T1000 (cell line): ENCODE measurements at regions not wholly inside any gene's neighbourhood (a gene's known extent, or its start where the extent isn't known, plus 50 kb on each side); places are given as distances from the start of the nearest gene placed in this dataset.
"Not testable (repeated sequence)": the region's sequence is repeated elsewhere in the genome, so short reads cannot be mapped to it uniquely, and the experiment has no call there.

ENCODE experiments used
- DNase-seq: peaks from one replicate; lab custom pipeline; 2025; ENCODE audit warnings: mixed read lengths; lab: John Stamatoyannopoulos, UW

DNA sequence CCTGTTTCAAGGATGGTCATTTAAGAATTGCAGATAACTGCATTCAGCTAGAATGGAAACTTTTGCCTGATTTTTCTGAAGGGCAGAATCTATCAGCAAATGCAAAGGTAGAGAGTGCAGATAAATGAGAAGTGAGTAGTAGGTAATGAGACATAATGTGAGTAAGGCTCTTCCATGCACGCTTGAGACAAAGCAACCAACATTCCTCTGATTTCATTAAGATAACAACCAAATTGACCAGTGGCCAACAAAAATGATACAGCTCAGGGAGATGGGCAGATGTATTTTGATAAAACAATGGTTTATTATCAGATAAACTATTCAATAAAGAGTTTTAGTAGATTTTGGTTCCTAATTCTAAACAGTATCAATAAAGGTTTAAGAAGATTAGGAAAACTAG lies 404.4 kb upstream of the PBX1 start:
- DNase-seq = no peak

DNA sequence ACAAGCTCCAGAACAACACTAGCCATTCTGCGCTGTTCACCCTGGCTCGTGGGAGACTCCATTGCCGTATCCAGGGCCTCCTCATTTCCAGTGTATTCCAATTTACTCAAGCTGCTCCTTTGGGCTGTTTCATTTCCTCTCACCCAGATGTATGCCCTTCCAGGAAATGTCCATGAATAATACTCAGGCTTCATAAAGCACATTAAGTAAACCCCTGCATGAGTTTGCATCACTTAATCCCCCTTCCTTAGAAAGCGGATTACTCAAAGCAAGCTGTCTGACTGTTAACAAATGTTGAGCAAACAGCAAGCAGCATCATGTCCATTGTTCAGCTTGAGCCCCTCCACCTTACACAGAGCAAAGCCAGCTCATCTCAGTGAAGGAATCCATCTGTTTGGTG lies 403.6 kb upstream of the PBX1 start:
- DNase-seq = no peak

DNA sequence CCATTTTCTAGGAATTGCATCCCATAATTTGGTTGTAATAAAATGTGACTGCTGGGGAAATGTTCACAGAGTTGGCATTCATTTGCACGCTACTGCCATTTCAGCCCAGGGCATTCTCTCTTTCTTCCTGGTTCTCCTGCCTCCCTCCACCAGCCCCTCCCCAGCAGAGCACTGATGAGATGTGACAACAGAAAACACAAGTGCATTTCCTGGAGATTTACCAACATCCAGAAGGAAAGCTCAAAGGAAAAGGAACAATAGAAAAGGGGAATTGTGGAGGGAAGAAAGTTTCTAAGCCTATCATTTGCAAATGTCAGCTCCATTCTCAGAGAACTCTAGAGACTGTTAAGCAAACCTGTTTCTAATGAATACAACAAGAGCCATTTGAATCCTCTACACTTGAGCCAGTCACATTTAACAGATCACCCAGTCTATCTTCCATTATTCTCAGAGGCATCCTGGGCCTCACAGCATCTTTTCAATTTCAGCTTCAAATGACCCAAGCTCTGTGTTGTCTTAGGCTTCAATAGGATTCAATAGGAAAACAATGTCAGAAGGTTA lies 395.6 kb upstream of the PBX1 start:
- no peak for DNase-seq

DNA sequence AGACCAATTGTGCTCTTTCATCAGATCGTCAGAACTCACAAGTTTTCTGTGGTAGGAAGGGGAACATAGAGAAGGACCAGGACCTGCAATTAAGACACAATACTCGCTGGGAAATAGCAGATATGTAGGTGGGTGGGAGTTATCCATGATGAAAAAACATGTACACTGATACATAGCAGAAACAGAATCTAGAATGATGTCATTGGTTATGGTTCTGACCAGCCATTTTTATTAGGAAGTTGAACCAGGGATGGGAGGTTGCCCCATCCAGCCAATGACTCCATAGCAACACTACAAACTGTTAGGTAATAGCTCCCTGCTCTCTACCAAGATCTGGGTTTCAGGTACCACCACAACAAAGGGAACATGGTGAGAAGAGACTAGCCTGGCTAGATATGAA lies 393.5 kb upstream of the PBX1 start:
- no peak for DNase-seq

DNA sequence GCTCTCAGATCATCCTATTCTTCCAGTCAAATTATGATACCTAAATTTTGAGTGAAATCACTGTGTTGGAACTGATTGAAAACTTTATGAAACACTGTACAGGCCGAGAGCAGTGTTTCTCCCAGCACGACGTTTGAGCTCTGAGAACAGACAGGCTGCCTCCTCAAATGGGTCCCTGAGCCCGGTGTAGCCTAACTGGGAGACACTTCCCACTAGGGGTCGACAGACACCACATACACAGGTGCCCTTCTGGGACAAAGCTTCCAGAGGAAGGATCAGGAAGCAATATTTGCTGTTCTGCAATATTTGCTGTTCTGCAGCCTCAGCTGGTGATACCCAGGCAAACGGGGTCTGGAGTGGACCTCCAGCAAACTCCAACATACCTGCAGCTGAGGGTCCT lies 392.5 kb upstream of the PBX1 start:
- not testable (repeated sequence) for DNase-seq

DNA sequence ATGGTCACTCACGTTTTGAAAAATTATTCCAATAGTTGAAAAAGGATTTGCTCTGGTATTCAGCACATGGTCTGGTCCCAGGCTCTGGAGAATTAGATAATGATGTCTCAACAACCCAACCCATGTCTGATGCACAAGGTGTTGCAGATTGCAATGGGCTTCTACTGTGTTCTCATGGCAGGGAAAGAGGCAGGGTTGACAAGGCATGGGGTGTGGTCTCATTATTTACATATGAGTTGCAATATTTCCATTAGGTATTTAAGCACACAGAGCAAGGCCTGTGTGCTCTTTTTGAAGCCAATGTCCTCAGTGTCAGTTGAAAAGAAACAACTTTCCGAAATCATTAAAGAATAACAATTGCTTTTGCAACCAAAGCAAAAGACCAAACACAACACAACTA lies 381.9 kb upstream of the PBX1 start:
- DNase-seq = no peak

DNA sequence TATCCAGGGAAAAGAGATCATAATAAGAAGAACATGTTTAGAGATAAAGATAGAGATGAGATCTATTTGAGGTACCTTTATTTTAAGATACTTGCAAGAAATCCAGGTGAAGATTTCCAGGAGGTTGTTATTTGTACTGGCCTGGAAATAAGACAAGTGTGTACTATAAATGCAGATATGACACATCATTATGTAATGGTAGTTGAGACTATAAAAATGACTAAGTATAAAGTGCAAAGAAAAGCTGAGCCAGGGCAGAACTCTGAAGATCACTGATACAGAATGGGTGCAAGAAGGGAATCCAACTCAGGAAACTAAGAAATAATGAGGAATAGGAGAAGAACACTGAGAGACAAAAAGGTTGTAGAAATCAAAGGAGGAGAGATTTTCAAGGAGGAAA lies 378.2 kb upstream of the PBX1 start:
- DNase-seq = no peak

DNA sequence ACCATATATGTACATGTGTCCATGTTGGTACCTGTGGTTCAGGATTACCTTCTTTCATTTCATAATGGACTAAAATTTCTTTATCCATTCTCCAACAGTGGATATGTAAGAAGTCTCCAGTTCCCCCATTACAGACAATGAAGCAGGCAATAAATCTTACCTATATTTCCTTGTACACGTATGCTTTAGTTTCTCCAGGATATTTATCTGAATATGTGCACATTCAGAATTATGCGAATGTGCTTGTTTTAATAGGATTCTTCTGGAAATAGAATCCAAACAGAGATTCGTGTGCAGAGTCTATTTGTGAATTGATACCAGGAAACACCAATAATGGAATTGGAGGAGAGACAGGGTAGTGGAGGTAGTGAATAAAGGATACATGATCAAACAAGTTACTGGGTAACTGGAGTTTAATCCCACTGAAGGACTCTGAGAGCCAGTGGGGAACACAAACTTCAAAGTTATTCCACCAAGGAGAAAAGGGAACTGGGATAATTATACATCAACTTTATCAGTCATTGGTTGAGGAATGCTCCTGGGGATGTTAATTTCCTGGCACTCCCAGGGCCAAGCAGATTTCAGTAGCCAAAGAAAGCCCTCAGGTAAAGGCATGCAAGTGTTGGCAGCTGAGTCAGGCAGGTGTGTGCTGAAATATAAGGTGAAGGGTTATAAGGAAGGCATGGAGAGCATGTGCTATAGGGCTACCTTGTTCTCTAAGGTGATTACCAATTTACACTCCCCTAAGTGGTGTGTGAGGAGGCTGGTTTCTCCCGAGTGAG lies 374.9 kb upstream of the PBX1 start:
- no peak for DNase-seq

DNA sequence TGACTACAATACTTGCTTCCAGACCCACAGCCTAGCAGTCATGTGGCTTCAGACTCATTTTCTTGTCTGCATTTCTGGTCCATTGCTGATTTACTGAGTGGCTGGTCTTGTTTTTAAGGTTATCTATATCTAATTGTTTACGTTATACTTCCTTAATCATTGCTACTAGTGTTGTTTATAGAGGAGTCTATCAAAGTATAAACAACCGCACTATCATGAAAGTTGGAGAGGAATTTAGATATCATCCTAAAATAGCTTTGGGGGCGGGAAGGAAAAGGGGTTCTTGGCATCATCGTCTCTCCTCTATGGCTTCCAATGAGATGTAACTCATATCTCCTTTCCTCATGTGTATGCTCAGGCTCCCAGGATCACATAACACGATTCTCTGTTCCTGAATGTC lies 372.1 kb upstream of the PBX1 start:
- DNase-seq = no peak

DNA sequence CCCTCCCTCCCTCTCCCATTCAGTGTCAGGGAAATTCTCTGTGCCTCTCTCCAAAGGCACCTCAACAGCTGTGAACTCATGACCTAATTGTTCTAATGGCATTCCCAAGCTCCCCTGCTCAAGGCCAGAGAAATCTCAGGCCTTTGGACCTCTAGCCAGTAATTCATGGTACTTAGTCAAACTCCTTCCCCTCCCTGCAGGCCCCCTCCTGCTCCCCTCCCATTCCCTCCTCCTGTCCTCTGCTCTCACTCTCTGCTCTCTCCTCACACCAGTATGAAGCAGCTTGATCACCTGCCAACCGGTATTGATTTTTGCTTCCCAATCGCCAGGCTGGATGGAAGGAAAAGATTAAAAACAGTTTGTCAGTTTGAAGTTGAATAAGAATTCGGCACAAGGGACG lies 370.5 kb upstream of the PBX1 start:
- no peak for DNase-seq

DNA sequence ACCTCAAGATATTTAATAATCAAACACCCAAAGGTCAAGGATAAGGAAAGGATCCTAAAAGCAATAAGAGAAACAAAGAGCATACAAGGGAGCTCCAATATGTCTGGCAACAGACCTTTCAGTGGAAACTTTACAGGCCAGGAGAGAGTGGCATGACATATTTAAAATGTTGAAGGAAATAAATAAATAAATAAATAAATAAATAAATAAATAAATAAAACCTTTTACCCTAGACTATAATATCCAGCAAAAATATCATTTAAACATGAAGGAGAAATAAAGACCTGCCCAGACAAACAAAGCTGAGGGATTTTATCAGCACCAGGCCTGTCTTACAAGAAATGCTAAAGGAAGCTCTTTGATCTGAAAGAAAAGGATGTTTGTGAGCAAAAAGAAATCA lies 367.8 kb upstream of the PBX1 start:
- DNase-seq = no peak

DNA sequence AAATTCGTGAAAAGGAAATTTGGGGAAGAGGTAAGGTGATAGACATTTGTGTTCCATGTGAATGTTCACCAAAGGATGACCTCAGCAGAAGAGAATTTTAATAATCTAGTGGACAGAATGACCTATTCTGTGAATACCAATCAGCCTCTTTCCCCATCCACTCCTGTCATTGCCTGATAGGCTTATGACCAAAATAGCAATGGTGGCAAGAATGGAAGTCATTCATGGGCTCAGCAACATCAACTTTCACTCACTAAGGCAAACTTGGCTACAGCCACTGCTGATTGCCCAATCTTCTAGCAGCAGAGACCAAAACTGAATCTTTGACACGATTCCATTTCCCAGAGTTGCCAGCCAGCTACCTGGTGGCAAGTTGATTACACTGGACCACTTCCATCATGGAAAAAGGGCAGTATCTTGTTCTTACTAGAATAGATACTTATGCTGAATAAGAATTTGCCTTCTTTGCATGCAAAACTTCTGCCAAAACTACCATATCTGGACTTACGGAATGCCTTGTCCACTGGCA lies 348.7 kb upstream of the PBX1 start:
- DNase-seq = no peak

DNA sequence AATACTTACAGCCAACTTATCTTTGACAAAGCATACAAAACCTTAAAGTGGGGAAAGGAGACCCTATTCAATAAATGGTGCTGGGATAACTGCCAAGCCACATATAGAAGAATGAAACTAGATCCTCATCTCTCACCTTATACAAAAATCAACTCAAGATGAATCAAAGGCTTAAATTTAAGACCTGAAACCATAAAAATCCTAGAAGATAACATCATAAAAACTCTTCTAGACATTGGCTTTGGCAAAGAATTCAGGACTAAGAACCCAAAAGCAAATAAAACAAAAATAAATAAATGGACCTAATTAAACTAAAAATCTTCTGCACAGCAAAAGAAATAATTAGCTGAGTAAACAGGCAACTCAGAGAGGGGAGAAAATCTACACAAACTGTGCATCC lies 335.6 kb upstream of the PBX1 start:
- DNase-seq = no peak

DNA sequence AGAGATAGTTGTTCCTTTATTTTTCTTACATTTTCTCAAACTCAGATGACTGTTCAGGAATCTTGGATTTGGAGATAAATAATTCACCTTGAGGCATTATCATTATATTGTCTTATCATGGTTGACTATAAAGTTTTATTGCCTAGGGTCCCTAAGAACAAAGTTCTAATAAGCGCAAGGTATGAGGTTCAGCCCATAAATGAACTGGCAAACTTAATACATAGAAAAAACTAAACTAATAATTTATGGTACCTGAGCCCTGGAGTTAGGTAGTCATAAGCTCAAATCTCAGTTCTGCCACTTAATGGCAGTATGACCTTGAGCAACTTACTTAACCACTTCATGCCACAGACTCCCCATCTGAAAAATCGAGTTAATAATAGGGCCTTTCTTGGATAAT lies 334.0 kb upstream of the PBX1 start:
- DNase-seq = no peak

DNA sequence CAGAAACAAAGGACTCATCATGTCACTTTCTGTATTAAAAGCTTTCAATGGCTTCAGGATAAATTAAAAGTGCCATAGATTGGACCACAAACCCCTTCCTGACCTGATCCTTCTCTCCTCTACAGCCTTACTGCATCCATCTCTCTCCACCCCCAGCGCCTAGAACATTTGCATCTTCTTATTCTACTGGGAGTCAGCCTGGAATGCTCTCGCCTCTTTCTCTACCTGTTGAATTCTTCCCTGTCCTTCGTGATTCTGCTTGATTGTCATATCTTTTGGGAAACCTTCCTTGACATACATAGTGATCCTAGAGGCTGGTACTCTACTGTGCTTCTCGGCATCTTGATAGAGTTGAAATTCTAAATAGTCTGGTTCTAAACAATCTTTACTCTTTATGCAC lies 332.0 kb upstream of the PBX1 start:
- no peak for DNase-seq

DNA sequence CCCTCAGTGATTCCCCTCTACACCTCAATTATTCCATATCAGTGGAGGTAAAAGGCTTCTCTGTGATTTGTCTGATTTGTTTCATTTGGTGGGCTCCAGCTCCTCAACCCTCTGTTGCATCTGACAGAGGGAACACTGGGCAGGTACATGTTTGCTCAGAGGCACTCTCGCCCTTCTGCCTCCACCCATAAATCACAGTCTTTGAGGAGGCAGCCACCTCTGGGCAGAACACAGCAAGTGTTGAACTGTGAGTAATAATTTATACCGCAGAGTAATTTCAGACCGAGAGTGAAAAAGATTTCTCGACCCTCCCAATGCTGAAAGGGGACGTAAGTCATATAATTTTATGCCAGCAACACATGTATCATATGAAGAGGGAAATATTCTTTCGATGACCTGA lies 330.1 kb upstream of the PBX1 start:
- DNase-seq = no peak

DNA sequence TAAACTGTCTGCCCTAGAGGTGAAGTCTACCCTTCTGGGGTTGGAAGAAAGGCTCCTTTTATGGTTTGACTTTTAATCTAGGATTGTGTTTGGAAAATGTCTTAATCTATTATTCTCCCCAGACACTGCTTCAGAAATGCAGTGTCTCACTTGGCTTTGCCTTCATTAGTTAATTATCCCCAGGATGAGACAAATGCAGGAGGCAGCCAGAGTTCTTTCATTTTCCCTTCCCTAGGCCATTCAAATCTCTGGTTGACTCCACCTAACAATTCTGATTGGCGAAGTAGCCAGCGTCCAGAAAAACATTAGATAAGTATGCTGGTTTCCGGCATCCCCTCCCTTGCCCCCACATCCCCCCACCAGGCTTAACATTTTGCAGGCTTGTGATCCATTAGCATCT lies 325.8 kb upstream of the PBX1 start:
- no peak for DNase-seq

DNA sequence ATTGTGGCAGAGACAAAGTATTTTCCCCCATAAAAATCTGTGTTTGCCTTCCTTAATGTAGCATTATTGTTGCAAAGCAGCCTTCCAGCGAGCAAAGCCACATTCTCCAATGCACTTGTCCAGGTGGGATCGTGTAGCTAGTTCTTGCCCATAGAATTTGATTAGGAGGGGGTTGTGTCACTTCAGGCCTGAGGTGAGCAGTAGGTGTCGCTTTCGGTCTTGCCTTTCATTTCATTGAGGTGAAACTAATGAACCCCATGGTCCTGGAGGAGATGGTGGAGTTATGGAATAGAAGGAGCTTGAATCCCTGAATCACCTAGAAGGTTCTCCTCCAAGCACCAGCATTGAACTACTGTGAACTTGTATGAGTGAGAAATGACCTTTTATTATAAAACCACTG lies 318.9 kb upstream of the PBX1 start:
- DNase-seq = no peak

DNA sequence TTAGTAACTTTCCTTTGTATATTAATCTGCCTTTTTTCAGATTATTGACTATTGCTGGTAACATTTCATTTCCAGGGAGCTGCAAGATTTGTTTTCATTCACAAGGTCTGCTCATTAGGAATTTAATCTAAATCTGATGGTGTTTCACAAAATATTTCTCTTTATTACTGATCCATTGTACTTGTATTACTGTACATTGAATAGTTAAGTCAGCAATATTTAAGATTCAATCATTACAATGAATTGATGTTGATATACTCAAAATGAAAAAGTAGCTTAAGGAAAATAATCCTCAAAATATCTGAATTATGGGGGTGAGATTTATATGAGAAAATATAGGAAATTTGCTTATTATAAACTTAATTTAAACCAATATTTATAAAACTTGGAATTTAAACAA lies 308.6 kb upstream of the PBX1 start:
- no peak for DNase-seq

DNA sequence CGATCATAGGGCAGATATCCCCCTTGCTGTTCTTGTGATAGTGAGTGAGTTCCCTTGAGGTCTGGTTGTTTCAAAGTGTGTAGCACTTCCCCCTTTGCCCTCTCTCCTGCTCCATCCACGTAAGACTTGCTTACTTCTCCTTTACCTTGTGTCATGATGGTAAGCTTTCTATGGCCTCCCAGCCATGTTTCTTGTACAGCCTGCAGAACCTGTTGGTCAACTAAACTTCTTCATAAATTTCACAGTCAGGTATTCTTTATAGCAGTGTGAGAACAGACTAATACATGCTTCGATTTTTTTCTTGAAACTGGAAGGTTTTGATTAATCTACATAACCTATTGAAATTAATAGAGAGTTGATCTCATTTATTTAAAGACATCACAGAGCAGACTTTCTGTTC lies 302.5 kb upstream of the PBX1 start:
- DNase-seq = no peak

DNA sequence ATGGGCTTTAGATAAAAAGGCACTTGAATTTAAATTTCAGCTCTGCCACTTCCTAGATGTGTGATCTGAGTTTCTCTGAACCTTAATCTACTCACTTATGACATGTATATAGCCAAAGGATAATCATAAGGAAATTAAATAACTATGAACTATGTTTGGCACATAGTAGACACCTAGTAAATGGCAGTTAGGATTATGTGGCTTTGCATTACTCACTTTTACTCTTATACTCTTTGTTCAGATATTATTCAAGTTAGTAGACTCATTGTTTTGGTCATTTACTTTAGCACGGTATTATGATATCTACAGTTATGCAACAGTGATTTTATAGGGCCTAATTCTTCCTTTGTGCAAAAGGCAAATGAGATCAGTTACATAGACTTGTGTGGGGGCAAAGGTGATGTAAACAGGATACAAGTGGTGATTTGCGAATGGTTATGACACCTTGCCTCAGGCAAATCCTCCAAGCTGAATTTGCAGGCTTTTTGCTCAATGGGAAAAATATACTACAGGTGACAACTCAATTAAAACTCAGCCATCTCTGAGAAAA lies 297.2 kb upstream of the PBX1 start:
- no peak for DNase-seq

DNA sequence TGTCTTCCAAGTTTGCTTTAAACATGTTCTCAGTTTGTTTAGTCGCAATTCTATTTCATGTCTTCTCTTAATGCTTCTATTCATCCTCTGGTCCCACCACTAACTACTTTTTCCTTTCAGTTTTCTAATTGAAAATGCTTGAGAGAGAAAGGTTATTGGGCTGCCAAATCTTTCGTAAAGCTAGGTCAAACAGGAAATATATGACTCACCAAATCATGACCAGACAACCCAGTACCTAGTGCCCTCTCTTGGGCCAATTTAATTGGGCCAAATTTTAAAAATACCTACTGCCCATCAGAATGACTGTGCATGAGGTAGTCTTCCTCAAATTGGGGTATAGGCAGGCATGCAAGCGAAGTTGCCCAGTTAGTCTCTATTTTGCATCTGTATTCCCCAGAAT lies 295.4 kb upstream of the PBX1 start:
- DNase-seq = no peak

DNA sequence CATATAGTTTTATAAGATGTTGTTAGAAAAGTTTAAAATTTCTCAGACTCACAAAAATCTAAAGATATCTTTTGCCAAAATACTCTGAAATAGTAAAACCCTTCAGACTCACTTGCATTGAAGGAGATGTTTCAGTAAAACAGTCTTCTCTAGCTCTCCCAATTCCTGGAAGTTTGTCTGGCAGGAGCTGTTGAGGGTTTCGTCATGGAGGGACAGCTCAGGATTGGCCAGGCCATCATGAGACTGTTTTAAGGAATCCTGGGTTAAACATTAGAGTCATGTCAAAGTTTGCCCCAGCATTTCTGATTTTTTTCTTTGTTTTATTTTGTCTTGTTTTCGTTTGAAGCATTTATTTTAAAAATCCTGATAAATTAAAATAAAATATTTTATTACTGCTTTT lies 293.8 kb upstream of the PBX1 start:
- DNase-seq = no peak

DNA sequence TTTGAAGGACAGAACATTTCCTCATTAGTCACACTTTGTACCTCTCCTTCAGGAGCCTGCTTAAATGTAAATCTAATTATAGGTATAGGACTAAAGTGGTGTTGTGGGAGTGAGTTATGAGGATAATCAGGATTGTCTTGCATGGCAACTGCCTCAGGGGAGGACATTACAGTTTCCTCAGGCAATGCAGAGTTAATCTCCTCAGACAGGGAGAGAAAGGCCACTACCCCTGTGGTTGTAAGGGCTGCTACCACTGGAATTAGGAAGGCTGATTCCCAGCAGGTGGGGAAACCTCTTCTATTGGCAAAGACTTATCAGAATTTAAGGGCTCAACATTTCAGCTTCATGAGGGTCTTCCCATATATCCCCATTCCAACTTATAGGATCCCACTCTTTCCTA lies 286.8 kb upstream of the PBX1 start:
- no peak for DNase-seq
